ENCODE measurements at regions not wholly inside any gene's neighbourhood (a gene's known extent, or its start where the extent isn't known, plus 50 kb on each side); places are given as distances from the start of the nearest gene placed in this dataset.

DNA sequence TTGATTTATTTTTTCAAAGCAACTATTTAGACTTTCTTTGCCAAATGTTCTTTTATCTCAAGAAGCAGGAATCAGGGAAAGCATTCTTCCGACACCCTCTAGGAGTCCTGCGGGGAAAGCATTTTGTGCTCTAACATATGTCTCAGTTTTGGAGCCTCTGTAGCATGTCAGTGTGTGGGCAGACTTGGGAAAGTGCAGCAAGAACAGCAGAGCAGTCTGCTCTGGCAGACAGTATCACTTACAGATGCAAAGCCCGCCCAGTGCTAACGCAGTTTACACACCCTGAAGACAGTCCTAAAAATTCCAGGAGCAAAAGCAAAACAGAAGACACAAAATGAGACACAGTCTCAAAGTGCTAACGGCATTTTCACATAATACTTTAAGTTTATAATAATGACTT is 393.5 kb downstream of the KLF12 start:
- peak overlapping the region; percentile 5 for H2AFZ ChIP-seq (ENCODE audit: low read length, unreplicated experiment)
- H3K4me3 ChIP-seq (ENCODE audit: low read depth, low read length), result peak overlapping the region; percentile 71
- H3K79me2 ChIP-seq (ENCODE audit: control insufficient read depth, insufficient read depth, low read length, unreplicated experiment), result no peaks in the 10 kb centered on the region
- H3K4me1 ChIP-seq (ENCODE audit: control insufficient read depth, insufficient read depth, low read length, unreplicated experiment), result peaks cover 6% of the 10 kb centered on the region
- no peaks in the 10 kb centered on the region for H3K27me3 ChIP-seq (ENCODE audit: insufficient read depth, low read length)
- no peaks in the 10 kb centered on the region for H3K36me3 ChIP-seq (ENCODE audit: insufficient read depth, low read length)
- H3K27ac ChIP-seq (ENCODE audit: low read depth, low read length), result no peak overlapping the region

DNA sequence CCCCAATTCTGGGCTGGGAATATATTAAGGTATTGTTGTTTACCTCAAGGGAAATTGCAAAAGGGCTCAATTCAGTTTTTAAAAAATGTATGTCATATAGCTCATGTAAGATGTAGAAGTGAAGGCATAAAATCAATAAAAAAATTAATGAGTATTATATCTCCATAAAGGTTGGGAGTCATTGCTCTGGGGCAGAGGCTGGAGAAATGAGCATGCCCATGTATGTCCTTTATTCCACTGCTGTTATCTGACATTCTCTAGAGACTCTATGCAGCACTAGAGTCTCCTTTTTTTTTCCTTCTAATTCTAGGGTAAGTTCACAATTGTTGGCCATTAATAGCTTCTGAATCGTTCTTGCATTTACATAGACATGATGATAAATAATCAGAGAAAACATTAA is 394.8 kb downstream of the KLF12 start:
- H2AFZ ChIP-seq (ENCODE audit: low read length, unreplicated experiment), result no peak overlapping the region
- no peaks in the 10 kb centered on the region for H3K36me3 ChIP-seq (ENCODE audit: insufficient read depth, low read length)
- no peaks in the 10 kb centered on the region for H3K27me3 ChIP-seq (ENCODE audit: insufficient read depth, low read length)
- no peak overlapping the region for H3K27ac ChIP-seq (ENCODE audit: low read depth, low read length)
- no peaks in the 10 kb centered on the region for H3K79me2 ChIP-seq (ENCODE audit: control insufficient read depth, insufficient read depth, low read length, unreplicated experiment)
- H3K4me1 ChIP-seq (ENCODE audit: control insufficient read depth, insufficient read depth, low read length, unreplicated experiment), result peaks cover 6% of the 10 kb centered on the region
- H3K4me3 ChIP-seq (ENCODE audit: low read depth, low read length), result no peak overlapping the region

DNA sequence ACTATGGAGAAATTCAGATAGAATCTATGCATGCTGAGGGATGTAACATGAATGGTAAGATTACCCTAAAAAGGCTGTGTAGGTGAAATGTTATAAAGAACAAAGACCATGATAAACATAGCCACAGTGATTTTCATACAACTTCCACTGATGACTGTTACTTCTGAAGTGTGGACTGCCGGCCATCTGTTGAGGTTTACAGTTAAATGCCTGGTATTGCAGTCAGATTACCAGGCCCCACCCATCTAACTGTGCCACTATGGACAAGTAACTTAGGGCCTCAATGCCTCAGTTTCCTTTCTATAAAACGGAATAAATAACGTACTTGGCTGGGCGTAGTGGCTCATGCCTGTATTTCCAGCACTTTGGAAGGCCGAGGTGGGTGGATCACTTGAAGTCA is 395.6 kb downstream of the KLF12 start:
- Histone ChIP-seq H3K36me3 (ENCODE audit: insufficient read depth, low read length) (no peaks in the 10 kb centered on the region), H3K4me1 (ENCODE audit: control insufficient read depth, insufficient read depth, low read length, unreplicated experiment) (peaks cover 6% of the 10 kb centered on the region), H2AFZ (ENCODE audit: low read length, unreplicated experiment) (no peak overlapping the region), H3K27me3 (ENCODE audit: insufficient read depth, low read length) (no peaks in the 10 kb centered on the region), H3K79me2 (ENCODE audit: control insufficient read depth, insufficient read depth, low read length, unreplicated experiment) (no peaks in the 10 kb centered on the region), H3K4me3 (ENCODE audit: low read depth, low read length) (no peak overlapping the region), H3K27ac (ENCODE audit: low read depth, low read length) (no peak overlapping the region)

DNA sequence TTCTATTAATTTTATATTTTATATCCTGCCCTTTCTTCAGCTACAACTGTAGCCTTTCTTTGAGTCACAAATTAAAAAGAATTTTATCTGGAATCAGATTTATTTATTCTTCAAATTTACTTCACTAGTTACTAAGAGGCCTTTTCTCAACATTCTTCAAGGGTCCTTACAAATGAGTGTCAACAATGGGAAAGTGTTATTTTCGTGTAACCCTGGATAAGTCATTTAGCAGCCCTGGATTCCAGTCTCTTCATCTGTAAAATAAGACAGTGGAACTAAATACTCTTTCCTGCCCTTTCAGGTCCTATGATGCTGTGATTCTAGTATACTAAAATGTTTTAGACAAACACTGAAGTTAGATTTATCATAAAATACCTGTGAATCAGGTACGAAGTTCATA is 397.0 kb downstream of the KLF12 start:
- H3K4me3 ChIP-seq (ENCODE audit: low read depth, low read length), result no peak overlapping the region
- H3K36me3 ChIP-seq (ENCODE audit: insufficient read depth, low read length), result no peaks in the 10 kb centered on the region
- peaks cover 6% of the 10 kb centered on the region for H3K4me1 ChIP-seq (ENCODE audit: control insufficient read depth, insufficient read depth, low read length, unreplicated experiment)
- H3K27ac ChIP-seq (ENCODE audit: low read depth, low read length), result no peak overlapping the region
- H3K79me2 ChIP-seq (ENCODE audit: control insufficient read depth, insufficient read depth, low read length, unreplicated experiment), result no peaks in the 10 kb centered on the region
- H2AFZ ChIP-seq (ENCODE audit: low read length, unreplicated experiment), result no peak overlapping the region
- H3K27me3 ChIP-seq (ENCODE audit: insufficient read depth, low read length), result no peaks in the 10 kb centered on the region

DNA sequence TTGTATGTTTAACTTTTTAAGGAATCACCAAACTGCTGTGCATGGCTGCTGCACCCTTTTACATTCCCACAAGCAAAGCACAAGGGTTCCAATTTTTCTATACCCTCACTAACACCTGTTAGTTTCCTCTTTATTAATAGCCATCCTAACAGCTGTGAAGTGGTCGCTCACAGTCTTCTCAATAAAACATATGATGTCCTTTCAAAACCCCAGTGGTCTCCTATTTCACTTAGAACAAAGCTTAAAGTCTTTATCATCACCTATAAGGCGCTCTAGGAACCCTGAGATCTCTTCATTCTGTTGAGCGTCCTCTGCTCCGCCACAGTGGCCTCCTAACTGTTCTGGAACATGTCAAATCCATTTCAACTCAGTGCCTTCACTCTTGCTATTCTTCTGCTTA is 400.5 kb downstream of the KLF12 start:
- H3K36me3 ChIP-seq (ENCODE audit: insufficient read depth, low read length), result no peaks in the 10 kb centered on the region
- no peaks in the 10 kb centered on the region for H3K27me3 ChIP-seq (ENCODE audit: insufficient read depth, low read length)
- no peak overlapping the region for H3K4me3 ChIP-seq (ENCODE audit: low read depth, low read length)
- no peak overlapping the region for H2AFZ ChIP-seq (ENCODE audit: low read length, unreplicated experiment)
- H3K79me2 ChIP-seq (ENCODE audit: control insufficient read depth, insufficient read depth, low read length, unreplicated experiment), result no peaks in the 10 kb centered on the region
- H3K4me1 ChIP-seq (ENCODE audit: control insufficient read depth, insufficient read depth, low read length, unreplicated experiment), result no peaks in the 10 kb centered on the region
- no peak overlapping the region for H3K27ac ChIP-seq (ENCODE audit: low read depth, low read length)

DNA sequence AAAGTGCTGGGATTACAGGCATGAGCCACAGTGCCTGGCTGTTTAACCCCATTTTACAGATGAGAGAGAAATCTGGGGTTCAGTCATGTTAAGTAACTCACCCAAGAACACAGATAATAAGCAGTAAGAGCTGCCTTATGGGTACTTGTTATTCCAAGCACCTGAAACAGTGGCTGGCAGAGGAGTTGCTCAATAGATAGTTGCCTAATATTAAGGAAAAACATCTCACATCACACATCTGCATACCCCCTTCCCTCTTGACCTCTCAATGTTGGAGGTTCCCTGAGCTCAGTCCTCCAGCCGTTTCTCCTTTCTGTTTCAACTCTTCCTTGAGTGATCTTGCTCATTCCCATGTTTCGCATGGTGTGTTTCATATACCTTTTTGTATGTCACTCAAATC is 401.9 kb downstream of the KLF12 start:
- no peaks in the 10 kb centered on the region for H3K79me2 ChIP-seq (ENCODE audit: control insufficient read depth, insufficient read depth, low read length, unreplicated experiment)
- H3K27ac ChIP-seq (ENCODE audit: low read depth, low read length), result no peak overlapping the region
- no peaks in the 10 kb centered on the region for H3K27me3 ChIP-seq (ENCODE audit: insufficient read depth, low read length)
- H3K36me3 ChIP-seq (ENCODE audit: insufficient read depth, low read length), result no peaks in the 10 kb centered on the region
- no peaks in the 10 kb centered on the region for H3K4me1 ChIP-seq (ENCODE audit: control insufficient read depth, insufficient read depth, low read length, unreplicated experiment)
- no peak overlapping the region for H3K4me3 ChIP-seq (ENCODE audit: low read depth, low read length)
- no peak overlapping the region for H2AFZ ChIP-seq (ENCODE audit: low read length, unreplicated experiment)

DNA sequence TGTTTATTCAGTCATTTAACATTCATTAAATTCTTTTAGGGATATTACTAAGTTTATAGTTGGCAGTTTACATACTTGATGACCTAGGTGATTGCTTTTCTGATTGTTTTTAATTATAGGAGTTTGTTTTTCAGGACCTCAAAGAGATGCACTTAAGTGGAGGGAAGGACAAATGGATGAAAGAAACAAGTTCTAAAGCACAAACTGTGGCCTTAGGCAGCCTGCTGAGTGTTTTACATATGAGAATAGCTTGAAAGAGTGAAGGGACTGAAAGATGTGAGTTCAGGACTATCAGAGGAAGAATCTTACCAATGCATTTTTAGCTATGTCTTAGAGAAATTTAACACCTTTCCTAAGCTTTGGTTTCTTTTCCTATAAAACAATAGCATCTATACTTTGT is 402.6 kb downstream of the KLF12 start:
- H3K27me3 ChIP-seq (ENCODE audit: insufficient read depth, low read length), result no peaks in the 10 kb centered on the region
- H3K36me3 ChIP-seq (ENCODE audit: insufficient read depth, low read length), result no peaks in the 10 kb centered on the region
- no peak overlapping the region for H2AFZ ChIP-seq (ENCODE audit: low read length, unreplicated experiment)
- no peaks in the 10 kb centered on the region for H3K4me1 ChIP-seq (ENCODE audit: control insufficient read depth, insufficient read depth, low read length, unreplicated experiment)
- H3K4me3 ChIP-seq (ENCODE audit: low read depth, low read length), result no peak overlapping the region
- no peaks in the 10 kb centered on the region for H3K79me2 ChIP-seq (ENCODE audit: control insufficient read depth, insufficient read depth, low read length, unreplicated experiment)
- no peak overlapping the region for H3K27ac ChIP-seq (ENCODE audit: low read depth, low read length)

DNA sequence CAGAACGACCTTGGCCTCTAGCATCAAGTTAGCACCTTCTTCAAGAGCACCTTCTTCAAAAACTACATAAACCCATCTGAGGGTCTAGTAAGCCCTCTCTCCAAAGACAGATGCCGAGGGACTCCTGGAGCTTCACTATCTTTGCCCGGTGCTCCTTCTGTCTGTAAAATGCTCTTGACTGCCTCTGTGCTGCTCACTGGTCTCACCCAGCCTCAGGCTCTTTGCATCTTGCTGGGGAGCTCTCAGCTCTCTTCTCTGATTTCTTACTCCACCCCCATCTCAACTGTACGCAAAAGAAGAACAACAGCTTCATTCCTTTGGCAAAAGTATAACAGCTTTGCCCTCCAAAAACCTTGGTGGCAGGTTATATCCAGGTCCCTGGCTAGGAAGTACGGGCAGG is 404.2 kb downstream of the KLF12 start:
- Histone ChIP-seq H3K36me3 (ENCODE audit: insufficient read depth, low read length) (no peaks in the 10 kb centered on the region), H3K4me1 (ENCODE audit: control insufficient read depth, insufficient read depth, low read length, unreplicated experiment) (no peaks in the 10 kb centered on the region), H3K27me3 (ENCODE audit: insufficient read depth, low read length) (no peaks in the 10 kb centered on the region), H3K27ac (ENCODE audit: low read depth, low read length) (no peak overlapping the region), H3K4me3 (ENCODE audit: low read depth, low read length) (no peak overlapping the region), H2AFZ (ENCODE audit: low read length, unreplicated experiment) (no peak overlapping the region), H3K79me2 (ENCODE audit: control insufficient read depth, insufficient read depth, low read length, unreplicated experiment) (no peaks in the 10 kb centered on the region)

DNA sequence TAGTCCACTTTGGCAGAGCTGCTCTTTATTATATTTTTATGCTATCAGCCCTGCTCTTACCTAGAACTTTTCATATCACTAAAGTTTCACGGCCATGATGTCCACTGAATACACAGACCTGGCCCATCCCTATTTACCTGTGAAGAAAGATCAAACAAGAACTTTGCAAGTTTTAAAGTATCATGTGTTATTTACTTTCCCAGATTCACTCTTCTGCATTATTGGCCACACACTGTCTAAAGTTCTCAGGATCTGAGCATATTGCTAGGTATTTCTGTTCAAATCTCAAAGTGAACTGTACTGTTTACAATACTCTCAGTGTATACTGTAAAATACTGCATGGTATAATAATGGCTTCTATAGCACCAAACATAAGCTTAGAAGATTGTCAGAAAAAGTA is 405.2 kb downstream of the KLF12 start:
- Histone ChIP-seq H3K36me3 (ENCODE audit: insufficient read depth, low read length) (no peaks in the 10 kb centered on the region), H3K27ac (ENCODE audit: low read depth, low read length) (no peak overlapping the region), H3K27me3 (ENCODE audit: insufficient read depth, low read length) (no peaks in the 10 kb centered on the region), H3K4me3 (ENCODE audit: low read depth, low read length) (no peak overlapping the region), H3K79me2 (ENCODE audit: control insufficient read depth, insufficient read depth, low read length, unreplicated experiment) (no peaks in the 10 kb centered on the region), H3K4me1 (ENCODE audit: control insufficient read depth, insufficient read depth, low read length, unreplicated experiment) (no peaks in the 10 kb centered on the region), H2AFZ (ENCODE audit: low read length, unreplicated experiment) (no peak overlapping the region)

DNA sequence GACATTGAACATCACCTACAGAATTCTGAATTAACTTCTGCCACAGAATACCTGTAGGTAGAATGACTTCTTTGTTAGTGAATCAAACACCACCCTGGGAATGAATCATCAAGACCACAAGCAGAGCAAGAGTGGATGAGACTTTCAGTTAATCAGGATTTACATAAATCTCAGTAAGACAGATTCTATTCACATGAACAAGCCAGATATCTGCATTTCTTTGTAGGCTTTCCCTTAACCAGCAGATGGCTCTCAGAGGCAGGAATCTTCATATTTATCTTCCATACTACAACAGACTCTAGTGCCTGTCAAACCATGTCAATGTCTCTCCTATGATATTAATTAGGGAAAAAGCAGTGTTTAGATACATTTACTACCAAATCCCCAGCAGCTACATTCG is 412.1 kb downstream of the KLF12 start:
- H3K27ac ChIP-seq (ENCODE audit: low read depth, low read length), result no peak overlapping the region
- no peaks in the 10 kb centered on the region for H3K27me3 ChIP-seq (ENCODE audit: insufficient read depth, low read length)
- no peak overlapping the region for H3K4me3 ChIP-seq (ENCODE audit: low read depth, low read length)
- H3K4me1 ChIP-seq (ENCODE audit: control insufficient read depth, insufficient read depth, low read length, unreplicated experiment), result peaks cover 11% of the 10 kb centered on the region
- H3K79me2 ChIP-seq (ENCODE audit: control insufficient read depth, insufficient read depth, low read length, unreplicated experiment), result no peaks in the 10 kb centered on the region
- H2AFZ ChIP-seq (ENCODE audit: low read length, unreplicated experiment), result no peak overlapping the region
- H3K36me3 ChIP-seq (ENCODE audit: insufficient read depth, low read length), result no peaks in the 10 kb centered on the region

DNA sequence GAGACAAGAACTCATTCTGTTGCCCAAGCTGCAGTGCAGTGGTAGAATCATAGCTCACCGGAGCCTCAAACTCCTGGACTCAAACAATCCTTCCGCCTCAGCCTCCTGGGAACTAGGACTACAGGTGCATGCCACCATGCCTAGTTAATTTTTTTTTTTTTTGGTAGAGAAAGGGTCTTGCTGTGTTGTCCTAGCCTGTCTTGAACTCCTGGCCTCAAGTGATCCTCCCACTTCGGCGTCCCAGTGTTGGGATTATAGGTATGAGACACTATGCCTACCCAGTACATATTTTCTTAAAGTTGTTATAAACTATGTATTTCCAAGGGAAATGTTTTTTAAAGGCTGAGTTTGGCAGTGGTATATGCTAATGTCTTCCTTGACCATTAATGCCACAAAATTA is 412.6 kb downstream of the KLF12 start:
- Histone ChIP-seq H3K27me3 (ENCODE audit: insufficient read depth, low read length) (no peaks in the 10 kb centered on the region), H3K27ac (ENCODE audit: low read depth, low read length) (no peak overlapping the region), H3K4me1 (ENCODE audit: control insufficient read depth, insufficient read depth, low read length, unreplicated experiment) (peaks cover 13% of the 10 kb centered on the region), H2AFZ (ENCODE audit: low read length, unreplicated experiment) (no peak overlapping the region), H3K36me3 (ENCODE audit: insufficient read depth, low read length) (no peaks in the 10 kb centered on the region), H3K4me3 (ENCODE audit: low read depth, low read length) (no peak overlapping the region), H3K79me2 (ENCODE audit: control insufficient read depth, insufficient read depth, low read length, unreplicated experiment) (no peaks in the 10 kb centered on the region)
